Peyer's patch (tissue), 4 donors: ENCODE measurements at regions not wholly inside any gene's neighbourhood (a gene's known extent, or its start where the extent isn't known, plus 50 kb on each side); places are given as distances from the start of the nearest gene placed in this dataset.

Experiments used
- POLR2A ChIP-seq, 2 donors: fragments of 450-650 bp; IDR thresholded peaks; one replicate each; pipeline ENCODE4 v1.5.1; 2017; ENCODE audit warnings: antibody characterized with exemption in 2 of 2, mild to moderate bottlenecking in 2 of 2, moderate library complexity in 2 of 2
- TF ChIP-seq, protein P1 (sequence below), 6 experiments: fragments of 450-650 bp in 4 of 6; fragments of 200-600 bp in 2 of 6; sonication (generic) in 1 of 6; IDR thresholded peaks; one replicate each; pipeline ENCODE4 v1.5.1; 2017 to 2019; ENCODE audit warnings: antibody characterized with exemption in 6 of 6, mild to moderate bottlenecking in 3 of 6, moderate library complexity in 1 of 6

- TF ChIP-seq, protein P1, sequence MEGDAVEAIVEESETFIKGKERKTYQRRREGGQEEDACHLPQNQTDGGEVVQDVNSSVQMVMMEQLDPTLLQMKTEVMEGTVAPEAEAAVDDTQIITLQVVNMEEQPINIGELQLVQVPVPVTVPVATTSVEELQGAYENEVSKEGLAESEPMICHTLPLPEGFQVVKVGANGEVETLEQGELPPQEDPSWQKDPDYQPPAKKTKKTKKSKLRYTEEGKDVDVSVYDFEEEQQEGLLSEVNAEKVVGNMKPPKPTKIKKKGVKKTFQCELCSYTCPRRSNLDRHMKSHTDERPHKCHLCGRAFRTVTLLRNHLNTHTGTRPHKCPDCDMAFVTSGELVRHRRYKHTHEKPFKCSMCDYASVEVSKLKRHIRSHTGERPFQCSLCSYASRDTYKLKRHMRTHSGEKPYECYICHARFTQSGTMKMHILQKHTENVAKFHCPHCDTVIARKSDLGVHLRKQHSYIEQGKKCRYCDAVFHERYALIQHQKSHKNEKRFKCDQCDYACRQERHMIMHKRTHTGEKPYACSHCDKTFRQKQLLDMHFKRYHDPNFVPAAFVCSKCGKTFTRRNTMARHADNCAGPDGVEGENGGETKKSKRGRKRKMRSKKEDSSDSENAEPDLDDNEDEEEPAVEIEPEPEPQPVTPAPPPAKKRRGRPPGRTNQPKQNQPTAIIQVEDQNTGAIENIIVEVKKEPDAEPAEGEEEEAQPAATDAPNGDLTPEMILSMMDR (IDR thresholded peaks at IDR 0.05) = no peak
- no peak for TF ChIP-seq POLR2A (IDR thresholded peaks at IDR 0.05)
These were observed 316.3 kb upstream of the STAC start for GRCh38 chr3:36063992-36064391.
